Endothelial cell (in vitro differentiated cells): ENCODE measurements at regions not wholly inside any gene's neighbourhood (a gene's known extent, or its start where the extent isn't known, plus 50 kb on each side); places are given as distances from the start of the nearest gene placed in this dataset.

Experiments
- DNase-seq: peaks from one replicate; pipeline ENCODE4 v3.0.0; 2021; ENCODE audit warnings: low spot score
- H3K27ac Mint-ChIP-seq: one replicate; pipeline ENCODE4 v1.8.0; 2021; ENCODE audit warnings: mixed read lengths, inconsistent platforms; ENCODE audit not compliant: unreplicated experiment
- H3K27me3 Mint-ChIP-seq: one replicate; pipeline ENCODE4 v1.8.0; 2021; ENCODE audit warnings: mild to moderate bottlenecking, moderate library complexity, mixed read lengths, inconsistent platforms; ENCODE audit not compliant: unreplicated experiment
- H3K36me3 Mint-ChIP-seq: one replicate; pipeline ENCODE4 v1.8.0; 2021; ENCODE audit warnings: mild to moderate bottlenecking, low read depth, mixed read lengths, inconsistent platforms; ENCODE audit not compliant: unreplicated experiment
- H3K4me1 Mint-ChIP-seq: one replicate; pipeline ENCODE4 v1.8.0; 2021; ENCODE audit warnings: mild to moderate bottlenecking, mixed read lengths, inconsistent platforms; ENCODE audit not compliant: unreplicated experiment
- H3K4me3 Mint-ChIP-seq: one replicate; pipeline ENCODE4 v1.8.0; 2021; ENCODE audit warnings: mild to moderate bottlenecking, mixed read lengths, inconsistent platforms; ENCODE audit not compliant: unreplicated experiment
- H3K9me3 Mint-ChIP-seq: one replicate; pipeline ENCODE4 v1.8.0; 2021; ENCODE audit warnings: mixed read lengths, inconsistent platforms; ENCODE audit not compliant: unreplicated experiment
- CTCF ChIP-seq: fragments of 200-600 bp; sonication (generic); IDR thresholded peaks from one replicate; pipeline ENCODE4 v1.5.0; 2021; ENCODE audit warnings: antibody characterized with exemption; ENCODE audit not compliant: unreplicated experiment

- H3K36me3 Mint-ChIP-seq, result no peaks in the 10 kb centered on the region
- DNase-seq, result no peak
- no peak overlapping the region for H3K4me3 Mint-ChIP-seq
- no peak for TF ChIP-seq CTCF
- no peaks in the 10 kb centered on the region for H3K9me3 Mint-ChIP-seq
- no peak overlapping the region for H3K27ac Mint-ChIP-seq
- H3K4me1 Mint-ChIP-seq, result no peaks in the 10 kb centered on the region
- H3K27me3 Mint-ChIP-seq, result no peaks in the 10 kb centered on the region
These were observed 185.8 kb upstream of the SPAG17 start for GRCh38 chr1:118370861-118371260.

DNA sequence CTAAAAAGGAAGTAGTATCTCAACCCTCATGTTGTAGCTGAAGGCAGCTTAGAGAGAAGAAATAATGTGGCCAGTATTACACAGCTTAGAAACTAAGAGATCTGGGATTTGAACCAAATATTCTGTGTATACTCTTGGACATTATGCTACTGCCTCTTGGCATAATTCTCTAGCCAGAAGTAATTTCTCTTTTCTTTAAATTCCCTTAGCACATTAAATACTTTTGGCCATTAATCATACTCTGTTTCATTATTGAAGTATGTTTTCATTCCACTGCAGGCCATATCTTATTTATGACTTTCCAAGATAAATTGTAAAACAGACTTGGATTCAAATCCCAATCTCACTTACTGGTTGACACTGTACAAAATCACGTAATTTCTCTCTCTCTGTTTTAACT, 181.3 kb upstream of the SPAG17 start:
- TF ChIP-seq CTCF, result no peak
- H3K27ac Mint-ChIP-seq, result no peak overlapping the region
- H3K4me1 Mint-ChIP-seq, result no peaks in the 10 kb centered on the region
- no peak for DNase-seq
- H3K27me3 Mint-ChIP-seq, result no peaks in the 10 kb centered on the region
- H3K4me3 Mint-ChIP-seq, result no peak overlapping the region
- H3K36me3 Mint-ChIP-seq, result no peaks in the 10 kb centered on the region
- H3K9me3 Mint-ChIP-seq, result no peaks in the 10 kb centered on the region

- DNase-seq, result no peak
- Mint-ChIP-seq H3K4me1 (no peaks in the 10 kb centered on the region), H3K27ac (no peak overlapping the region), H3K36me3 (no peaks in the 10 kb centered on the region), H3K9me3 (no peaks in the 10 kb centered on the region), H3K4me3 (no peak overlapping the region), H3K27me3 (no peaks in the 10 kb centered on the region)
- TF ChIP-seq CTCF, result no peak
These were observed 179.9 kb upstream of the SPAG17 start for GRCh38 chr1:118364882-118365281.

DNA sequence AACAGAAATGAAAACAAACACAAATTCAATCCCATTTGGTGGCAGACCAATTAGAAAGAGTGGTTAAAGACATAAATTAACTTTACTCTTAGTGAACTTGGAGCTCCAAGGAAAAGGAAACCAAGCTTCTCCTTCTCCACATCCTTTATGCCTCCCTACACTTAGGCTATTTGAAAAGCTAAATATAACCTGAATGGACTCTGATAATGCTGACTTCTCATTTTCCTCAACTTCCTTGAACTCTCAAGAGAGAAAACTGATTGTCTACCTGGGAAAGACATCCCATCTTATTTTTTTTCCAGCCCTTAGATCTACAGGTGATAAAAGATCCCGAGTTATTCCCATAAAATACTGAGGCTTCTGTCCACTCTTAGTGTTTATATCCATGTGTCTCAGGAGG, 178.4 kb upstream of the SPAG17 start:
- no peaks in the 10 kb centered on the region for H3K4me1 Mint-ChIP-seq
- TF ChIP-seq CTCF, result no peak
- no peaks in the 10 kb centered on the region for H3K27me3 Mint-ChIP-seq
- no peaks in the 10 kb centered on the region for H3K36me3 Mint-ChIP-seq
- H3K9me3 Mint-ChIP-seq, result no peaks in the 10 kb centered on the region
- no peak overlapping the region for H3K4me3 Mint-ChIP-seq
- no peak overlapping the region for H3K27ac Mint-ChIP-seq
- DNase-seq, result no peak

DNA sequence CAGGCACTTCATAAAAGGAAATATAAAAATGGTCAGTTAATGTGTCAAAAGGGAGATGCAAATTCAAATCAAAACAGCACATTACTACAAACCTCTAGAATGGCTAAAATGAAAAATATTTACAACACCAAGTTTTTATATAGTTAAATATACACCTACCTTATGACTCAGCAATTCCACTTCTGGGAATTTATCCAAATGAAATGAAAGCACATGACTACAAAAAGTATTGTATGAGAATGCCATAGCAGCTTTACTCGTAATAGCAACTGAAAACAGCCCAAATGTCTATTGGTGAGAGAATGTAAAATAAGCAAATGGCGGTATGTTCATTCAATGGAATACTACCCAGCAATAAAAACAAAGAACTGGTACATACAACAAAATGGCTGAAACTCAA, 175.8 kb upstream of the SPAG17 start:
- no peak for TF ChIP-seq CTCF
- no peak overlapping the region for H3K27ac Mint-ChIP-seq
- H3K4me3 Mint-ChIP-seq, result no peak overlapping the region
- no peak for DNase-seq
- no peaks in the 10 kb centered on the region for H3K9me3 Mint-ChIP-seq
- H3K27me3 Mint-ChIP-seq, result no peaks in the 10 kb centered on the region
- no peaks in the 10 kb centered on the region for H3K36me3 Mint-ChIP-seq
- H3K4me1 Mint-ChIP-seq, result no peaks in the 10 kb centered on the region
